ENCODE measurements at regions not wholly inside any gene's neighbourhood (a gene's known extent, or its start where the extent isn't known, plus 50 kb on each side); places are given as distances from the start of the nearest gene placed in this dataset.

DNA sequence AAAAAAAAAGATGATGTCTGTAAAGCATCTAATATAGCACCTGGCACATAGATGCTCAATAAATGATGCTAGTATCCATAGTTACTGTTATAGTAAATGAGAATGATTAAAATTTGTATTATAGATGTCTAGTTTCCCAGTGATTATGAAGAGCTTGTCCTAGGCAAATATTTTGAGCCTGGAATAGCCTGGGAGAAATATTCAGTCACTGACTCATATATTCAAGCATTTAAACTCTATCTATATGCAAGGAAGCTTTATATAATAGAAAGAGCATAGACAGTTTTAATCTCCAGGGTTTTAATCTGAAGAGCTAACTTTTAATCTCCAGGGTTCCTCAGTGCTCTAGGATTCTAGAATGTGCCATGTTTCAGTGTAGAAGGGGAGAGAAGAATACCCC, 91.5 kb upstream of the VASH1 start:
- no peak for DNase-seq

DNA sequence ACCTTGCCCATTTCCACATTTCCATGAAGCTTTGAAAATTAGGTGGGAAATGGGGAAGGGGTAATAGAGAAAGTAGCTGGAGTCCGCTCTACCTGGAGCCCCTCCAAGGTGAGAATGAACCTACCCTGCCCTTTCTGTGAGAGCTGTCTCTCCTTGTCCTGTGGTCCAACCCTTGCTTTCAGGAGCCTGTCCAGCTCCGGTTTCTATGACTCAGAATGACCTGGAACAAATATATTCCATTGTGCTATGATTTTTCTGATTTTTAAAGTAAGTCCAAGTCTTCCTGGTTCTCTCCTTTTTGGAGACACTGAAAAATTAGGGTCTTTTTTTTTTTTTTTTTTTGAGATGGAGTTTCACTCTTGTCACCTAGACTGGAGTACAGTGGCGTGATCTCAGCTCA, 89.1 kb upstream of the VASH1 start:
- DNase-seq, result no peak

DNA sequence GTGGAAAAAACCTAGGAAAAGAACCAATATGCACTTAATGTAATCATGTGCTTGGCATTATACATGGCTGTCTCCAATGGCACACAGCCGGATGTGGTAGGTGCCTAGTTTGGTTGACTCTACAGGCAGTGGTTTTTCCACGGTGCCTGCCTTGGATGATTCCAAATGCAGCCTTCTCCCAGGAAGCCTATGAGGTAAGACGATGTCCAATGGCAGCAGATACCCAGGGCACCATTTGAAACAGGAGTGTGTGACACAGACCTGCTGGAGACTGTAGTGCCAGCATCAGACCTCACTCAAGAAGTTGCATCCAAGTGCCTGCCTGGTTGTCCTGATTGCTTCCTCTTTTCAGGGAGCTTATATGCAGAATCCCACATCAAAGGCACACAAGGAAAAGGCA, 88.0 kb upstream of the VASH1 start:
- no peak for DNase-seq

DNA sequence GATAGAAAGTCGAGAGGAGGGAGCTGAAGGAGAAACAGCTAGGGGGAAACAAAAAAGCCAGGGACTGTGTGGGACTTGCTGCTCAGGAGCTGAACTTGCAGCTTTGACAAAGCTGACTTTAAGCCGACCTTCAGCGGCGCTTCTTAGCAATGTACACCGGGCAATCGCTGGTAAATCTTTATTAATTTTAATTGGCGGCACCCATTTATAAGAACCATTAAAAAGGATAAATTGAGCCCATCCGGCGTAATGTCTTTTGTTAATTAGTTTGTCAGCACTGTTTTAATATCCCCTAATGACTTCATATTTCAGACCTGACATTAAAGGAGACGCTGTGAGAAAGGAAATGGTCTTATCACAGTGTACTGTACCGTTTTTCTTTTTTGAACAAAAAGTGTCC, 86.2 kb upstream of the VASH1 start:
- no peak for DNase-seq

DNA sequence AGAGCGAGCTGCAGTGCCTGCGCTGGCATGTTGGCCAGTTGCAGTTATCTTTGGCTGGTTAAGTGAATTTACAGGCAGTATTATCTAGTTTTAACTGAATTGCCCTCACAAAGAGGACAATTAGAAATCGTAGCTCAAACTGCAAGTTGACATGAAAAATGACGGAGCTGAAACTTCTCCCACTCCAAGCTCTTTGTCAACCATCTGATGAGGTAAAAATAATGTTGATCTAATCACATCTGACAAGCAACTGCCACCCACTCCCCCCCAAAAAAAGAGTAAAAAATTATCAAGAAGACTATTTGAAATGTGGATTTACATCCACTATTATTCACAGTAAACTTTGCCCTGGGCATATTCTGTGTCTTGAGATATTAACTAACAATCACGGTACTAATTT, 84.7 kb upstream of the VASH1 start:
- DNase-seq, result no peak

DNA sequence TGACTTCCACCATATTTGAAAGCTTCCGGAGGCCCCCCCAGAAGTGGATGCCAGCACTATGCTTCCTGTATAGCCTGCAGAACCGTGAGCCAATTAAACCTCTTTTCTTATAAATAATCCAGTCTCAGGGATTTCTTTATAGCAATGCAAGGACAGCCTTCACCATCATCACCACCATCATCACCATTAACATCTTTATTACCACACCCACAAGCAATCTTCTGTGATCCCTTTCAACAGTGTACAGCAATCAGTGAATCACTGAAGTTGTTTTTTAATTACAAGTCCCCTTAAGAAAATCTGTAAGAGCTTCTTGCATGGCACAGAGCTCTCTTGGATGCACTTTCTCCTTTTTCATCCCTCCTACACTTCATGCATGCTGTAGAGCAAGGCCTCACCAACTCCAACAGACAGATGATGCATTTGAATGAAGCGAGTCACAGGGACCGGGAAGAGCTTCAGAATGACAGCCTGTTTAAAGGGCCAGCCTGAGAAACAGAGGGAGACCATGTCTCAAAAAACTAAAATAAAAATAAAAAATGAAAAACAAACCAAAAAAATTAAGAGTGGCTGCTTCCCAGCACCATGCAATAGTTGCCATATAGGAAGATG, 83.6 kb upstream of the VASH1 start:
- no peak for DNase-seq

DNA sequence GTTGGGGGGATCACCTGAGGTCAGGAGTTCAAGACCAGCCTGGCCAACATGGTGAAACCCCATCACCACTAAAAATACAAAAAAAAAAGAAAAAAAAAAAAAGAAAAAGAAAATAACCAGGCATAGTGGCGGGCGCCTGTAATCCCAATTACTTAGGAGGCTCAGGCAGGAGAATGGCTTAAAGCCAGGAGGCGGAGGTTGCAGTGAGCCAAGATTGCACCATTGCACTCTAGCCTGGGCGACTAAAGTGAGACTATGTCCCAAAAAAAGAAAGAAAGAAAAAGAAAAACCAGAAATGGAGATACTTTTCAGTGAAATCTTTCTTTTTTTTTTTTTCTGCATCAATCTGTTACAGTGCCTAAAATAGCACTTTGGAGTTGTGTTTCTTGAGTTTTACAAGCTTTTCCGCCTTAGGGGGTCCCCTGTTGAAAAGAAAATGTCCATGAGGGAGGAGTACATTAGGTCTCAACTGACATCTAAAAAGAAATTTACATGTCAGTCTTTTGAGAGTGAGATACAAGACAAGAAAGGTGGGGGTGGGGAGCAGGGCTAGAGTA, 82.9 kb upstream of the VASH1 start:
- no peak for DNase-seq

DNA sequence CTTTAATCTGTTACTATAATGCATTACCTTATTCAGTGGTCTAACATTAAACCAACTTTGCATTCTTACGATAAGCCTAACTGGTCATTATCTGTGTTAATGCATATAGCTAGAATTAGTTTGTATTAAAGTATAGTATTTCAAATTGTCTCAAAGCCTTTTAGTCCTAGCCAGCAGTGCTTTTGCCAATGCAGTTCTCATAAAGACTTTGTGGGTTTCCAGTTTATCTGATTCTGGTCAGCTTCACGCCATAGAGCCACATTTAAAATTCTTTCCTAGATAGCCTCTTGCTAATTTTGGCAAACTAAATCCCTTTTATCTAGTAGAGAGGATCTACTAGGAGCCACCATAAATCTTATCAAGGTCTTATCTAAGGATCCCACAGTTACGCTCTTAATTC, 78.9 kb upstream of the VASH1 start:
- DNase-seq, result no peak

DNA sequence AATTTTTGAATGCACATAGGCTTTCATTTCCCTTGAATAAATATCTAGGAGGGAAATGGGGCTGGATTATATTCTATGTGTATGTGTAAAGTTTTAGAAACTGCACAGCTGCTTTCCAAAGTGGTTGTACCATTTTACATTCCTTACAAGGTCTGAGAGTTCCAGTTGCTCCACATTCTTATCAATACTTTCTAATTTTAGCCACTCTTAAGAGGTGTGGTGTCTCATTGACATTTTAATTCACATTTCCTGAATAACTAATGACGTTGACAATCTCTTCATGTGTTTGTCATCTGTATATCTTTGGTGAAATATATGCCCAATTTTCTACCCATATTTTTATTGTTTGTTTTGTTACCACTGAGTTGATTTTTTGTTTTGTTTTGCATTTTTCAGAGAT, 74.6 kb upstream of the VASH1 start:
- no peak for DNase-seq

DNA sequence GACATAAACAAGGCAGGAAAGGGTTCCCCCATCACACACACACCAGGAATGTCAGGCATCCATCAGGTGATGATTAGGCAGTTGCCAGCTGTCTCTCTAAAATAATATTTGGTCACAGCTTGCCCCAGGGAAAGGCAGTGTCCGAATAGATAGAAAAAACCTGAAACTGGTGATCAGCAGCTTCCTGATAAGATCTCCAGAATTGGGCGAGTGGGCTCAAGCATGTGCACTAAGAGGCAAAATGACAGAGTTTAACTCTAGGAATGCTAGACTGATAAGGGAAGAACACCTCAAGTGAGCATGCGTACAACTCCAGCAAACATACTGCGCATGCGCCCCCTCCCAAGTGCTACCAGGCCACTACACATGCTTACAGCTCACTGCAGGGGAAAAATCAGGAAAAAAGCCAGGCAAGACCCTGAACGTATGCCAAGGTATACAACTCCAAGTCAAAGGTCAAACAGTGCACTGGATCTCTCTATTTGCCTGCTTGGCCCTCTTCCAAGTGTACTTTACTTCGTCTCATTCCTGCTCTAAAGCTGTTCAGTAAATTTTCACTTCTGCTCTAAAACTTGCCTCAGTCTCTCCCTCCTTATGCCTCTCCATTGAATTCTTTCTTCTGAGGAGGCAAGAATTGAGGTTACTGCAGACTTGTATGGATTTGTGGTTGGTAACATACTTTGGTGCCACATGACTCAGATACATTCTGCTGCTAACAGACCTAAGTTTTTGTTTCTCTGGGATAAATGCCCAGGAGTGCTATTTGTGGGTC, 73.5 kb upstream of the VASH1 start:
- no peak for DNase-seq

DNA sequence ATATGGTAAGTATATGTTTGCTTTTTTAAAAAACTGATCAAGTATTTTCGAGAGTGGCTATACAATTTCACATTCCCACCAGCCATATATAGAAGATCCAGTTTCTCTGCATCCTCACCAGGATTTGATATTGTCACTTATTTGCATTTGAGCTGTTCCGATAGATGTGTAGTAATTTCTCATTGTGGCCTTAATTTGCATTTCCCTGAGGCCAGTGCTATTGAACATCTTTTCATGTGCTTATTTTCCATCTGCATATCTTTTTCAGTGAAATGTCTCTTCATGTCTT, 72.9 kb upstream of the VASH1 start:
- DNase-seq, result no peak

DNA sequence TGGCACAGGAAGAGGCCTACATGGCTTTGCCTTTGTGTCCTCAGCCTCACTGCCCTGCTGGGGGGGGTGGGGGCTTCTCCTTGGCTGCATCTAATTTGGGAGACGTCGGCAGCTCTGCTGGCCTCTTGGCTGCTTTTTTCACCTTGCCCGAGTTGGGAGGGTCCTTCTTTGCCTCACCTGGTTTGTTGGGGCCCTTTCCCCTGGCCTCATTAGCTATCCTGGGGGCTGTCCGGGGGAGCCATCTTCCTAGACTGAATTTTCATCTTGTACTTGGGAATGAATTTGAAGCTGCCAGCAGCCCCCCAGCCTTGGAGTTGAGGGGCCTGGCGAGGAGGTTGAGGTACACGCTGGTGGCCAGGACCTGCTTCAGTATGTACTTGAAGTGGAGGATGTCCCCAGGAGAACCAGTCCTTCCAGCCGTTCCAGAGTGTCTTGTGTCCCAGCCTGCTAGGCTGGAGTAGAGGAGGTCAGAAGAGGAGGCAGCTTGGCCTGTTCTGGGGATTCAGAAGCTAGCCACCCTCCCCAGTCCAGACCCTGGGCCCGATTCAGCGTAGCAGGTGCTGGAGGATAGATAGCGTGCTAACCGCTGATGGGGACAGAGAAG, 70.7 kb upstream of the VASH1 start:
- no peak for DNase-seq

DNA sequence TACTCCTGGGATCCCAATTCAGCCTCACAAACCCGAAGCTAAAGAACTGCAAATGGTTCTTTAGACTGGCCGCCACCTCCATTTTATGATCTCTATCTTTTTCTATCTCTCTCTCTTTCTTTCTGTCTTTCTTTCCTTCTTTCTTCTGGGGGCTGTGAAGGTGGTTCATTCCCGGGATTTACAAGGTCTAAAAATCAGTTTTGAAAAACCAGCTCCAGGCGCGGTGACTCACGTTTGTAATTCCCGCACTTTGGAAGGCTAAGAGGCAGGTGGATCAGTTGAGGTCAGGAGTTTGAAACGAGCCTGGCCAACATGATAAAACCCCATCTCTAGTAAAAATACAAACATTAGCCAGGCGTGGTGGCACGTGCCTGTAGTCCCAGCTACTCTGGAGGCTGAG, 67.2 kb upstream of the VASH1 start:
- DNase-seq, result peak; percentile 13

DNA sequence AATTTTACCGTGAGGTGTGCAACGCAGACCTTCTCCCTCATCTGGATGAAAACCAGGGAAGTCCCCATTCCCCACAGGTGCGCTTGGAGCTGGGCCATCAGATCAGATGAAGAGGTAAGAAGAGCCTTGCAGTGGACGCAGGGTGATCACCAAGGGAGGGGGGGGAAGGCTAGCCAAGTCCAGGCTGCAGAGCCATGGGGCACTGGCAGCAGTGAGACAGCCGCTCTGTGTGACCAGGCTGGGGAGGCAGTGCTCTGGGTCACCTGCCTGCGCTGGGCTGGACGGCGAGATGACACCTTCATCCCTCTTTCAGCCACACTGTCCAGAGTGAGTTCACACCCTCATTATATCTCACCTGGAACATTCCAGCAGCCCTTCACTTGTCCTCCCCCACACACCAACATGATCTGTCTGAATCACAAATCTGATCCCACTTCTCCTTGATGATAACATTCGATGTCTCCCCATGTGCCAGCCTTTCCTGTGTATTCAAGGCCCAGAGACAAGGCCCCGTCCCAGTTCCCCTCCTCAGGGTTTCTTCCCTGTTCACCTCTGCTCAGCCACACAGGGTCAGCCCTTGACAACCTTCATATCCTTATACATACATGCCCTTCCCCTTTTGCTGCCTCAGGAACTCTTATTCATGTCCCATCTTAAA, 65.9 kb upstream of the VASH1 start:
- peak; percentile 24 for DNase-seq

DNA sequence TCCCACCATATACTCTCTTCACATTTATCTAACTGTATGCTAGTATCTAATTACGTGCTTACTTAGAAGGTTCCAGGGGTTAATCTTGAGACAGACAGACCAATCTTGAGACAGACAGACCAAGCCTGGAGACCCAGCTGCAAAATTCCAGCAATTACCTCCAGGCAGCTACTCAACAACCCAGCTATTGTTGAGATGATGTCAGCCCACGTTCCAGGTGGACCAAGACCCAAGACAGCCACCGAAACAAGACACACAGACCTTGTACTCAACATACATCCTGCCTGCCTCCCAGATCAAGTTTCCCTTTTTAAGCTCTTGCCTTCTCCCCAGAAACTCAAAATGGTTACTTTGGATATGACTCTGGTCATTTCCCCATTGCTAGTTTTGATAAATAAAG, 64.9 kb upstream of the VASH1 start:
- peak; percentile 7 for DNase-seq

DNA sequence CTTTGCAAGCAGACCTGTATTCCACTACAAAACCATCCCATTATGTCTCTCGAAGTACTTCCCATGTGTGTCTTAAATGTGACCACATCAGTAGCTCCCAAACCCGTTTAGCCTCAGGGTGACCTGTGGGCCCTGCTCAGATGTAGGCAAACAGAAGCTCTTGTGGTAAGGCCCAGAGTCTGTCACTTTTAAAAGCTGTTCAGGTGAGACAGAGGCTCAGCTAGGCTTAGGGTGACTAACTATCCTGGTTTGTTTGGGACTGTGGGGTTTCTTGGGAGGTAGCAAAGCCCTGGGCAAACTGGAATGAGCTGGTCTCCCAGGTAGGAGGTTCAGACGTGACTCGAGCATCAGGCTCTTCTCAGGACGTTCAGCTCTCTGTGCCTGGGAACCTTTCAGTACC, 64.5 kb upstream of the VASH1 start:
- DNase-seq, result peak; percentile 26

DNA sequence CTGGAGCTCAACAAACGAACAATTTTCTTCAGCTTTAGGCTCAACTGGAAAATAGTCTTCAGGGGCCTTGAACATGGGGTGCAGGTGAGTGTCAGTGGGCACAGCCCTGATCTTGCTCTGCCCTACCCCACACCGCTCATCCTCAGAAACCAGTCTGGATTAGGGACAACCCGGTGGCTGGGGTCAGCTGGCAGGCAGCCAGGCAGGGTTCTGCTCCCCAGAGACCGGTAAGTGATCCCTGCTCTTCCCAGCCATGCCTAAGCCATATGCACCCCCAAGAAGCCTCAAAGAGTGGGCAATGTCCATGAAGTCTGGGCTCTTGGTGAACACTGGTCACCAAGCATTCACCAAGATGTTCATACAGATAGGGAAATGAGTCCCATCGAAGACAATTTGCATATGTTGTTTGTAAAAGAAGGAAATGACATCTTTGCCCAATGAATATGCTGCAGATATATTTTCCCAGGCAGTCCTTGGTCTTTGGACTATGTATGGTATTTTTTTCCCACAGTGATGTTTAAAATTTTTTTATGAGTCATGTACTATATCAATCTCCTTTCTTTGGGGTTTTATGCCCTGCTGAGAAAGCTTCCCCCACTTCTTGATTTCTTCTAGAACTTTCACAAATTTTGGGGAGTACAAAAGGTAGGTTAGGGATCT, 63.9 kb upstream of the VASH1 start:
- peak; percentile 41 for DNase-seq

DNA sequence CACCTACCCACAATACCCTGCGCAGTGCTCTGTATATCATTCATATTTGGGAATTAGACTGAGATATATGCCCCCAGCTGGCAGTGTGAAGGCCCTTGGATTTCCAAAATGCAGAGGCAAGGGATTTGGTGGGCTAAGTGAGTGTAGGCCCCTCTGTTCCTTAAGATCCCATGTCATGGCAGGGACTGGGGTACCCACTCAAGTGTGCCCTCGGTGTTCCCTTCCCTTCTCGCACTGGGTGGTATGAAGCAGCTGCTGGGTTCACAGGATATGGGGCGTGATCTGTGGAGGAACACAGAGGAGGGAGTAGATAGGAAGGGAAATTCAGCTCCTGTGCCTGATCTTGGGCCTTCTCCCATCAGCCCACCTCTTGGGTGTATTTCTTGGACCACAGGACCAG, 63.1 kb upstream of the VASH1 start:
- DNase-seq, result peak; percentile 28

DNA sequence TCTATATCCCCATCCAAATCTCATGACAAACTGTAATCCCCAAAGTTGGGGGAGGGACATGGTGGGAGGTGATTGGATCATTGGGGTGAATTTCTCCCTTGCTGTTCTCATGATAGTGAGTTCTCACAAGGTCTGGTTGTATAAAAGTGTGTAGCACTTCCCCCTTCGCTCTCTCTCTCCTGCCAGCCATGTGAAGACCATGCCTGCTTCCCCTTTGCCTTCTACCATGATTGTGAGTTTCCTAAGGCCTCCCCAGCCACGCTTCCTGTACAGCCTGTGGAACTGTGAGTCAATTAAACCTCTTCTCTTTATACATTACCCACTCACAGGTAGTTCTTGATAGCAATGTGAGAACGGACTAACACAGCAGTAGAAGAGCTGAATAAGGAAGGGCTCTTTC, 62.6 kb upstream of the VASH1 start:
- DNase-seq, result peak; percentile 7

DNA sequence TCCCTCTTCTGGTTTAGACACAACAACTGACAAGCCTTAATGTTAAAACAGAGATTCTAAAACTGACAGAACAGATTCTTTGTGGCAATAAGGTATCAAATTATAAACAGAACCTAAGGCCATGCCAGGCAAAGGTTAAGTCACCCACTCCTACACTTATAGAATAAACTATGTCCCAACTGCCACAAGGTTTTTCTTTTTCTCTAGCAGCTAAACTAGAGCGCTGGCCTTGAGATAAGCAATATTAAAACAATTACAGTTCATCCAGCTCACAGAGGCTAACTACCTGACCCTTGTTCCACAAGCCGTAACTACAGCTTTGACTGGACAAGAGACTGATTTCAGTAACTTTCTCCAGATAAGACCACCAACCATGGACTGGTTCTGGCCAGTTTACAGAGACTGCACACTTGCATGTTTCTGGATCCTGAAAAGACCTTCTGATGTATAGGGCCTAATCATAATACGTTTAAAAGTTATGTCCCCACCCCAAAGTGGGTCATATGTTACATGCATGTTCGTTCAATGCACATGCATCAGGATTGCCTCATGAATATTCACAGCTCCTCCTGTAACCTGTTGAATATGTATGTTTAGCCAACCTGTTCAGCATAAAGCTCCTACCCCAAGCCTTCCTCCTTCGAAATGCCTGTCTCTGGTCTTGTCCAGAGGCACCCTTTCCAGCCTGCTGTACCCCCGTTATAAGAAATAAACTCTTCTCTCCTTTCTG, 61.9 kb upstream of the VASH1 start:
- DNase-seq, result peak; percentile 11

DNA sequence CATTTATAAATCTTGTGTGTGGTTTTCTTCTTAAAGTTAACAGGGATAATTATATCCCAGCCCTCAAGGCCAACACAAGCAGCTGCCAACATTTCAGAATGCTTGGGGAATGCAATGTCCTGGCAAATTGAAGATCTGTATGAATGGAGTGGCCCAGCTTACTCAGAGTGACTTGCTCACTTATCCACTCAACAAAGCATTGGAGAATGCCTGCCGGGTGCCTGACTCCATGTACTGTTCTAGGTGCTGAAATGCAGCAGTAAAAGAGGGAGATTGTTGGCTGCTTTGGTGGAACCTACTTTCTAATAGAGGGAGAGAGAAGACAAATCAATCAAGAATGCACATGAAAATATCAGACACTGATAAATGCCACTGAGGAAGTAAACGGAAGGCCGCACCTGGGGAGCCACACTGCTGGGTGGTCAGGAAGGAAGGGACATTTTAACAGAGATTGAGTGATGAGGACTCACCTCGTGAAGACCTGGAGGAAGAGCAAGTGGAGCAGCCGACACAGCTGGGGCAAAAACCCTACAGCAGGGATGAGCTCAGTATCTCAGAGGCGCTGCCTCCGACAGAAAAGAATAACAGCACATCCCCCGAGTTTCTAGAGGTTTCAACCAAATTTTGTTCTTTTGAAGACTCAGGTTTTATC, 61.2 kb upstream of the VASH1 start:
- DNase-seq, result peak; percentile 19

DNA sequence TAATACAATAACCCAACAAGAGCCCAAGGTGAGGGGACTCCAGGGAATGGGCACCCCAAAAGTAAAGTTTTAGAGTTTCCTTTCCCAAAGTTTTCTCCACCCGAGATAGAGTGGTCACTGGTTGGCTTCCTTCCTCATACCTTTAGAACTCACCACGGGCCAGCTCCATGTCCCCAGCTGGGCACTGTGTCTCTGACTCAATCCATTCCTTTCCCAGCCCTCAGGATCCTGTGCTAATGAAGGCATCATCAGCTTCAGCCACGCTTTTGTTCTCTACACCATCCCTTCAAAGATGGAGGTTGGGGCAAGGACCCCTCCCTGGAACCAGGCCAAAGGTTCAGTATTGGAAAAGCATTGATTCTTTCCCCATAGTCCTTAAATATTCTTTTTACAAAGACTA, 59.8 kb upstream of the VASH1 start:
- no peak for DNase-seq

All from activated CD8-positive, alpha-beta memory T cell treated with anti-CD3 and anti-CD28 coated beads for 24 hours (primary cell).